Urinary bladder (tissue), 3 donors: ENCODE measurements at regions not wholly inside any gene's neighbourhood (a gene's known extent, or its start where the extent isn't known, plus 50 kb on each side); places are given as distances from the start of the nearest gene placed in this dataset.

Source experiments
- DNase-seq: peaks from one replicate; pipeline ENCODE4 v3.0.0-alpha.2; 2015; ENCODE audit errors: extremely low spot score
- H3K27ac ChIP-seq: one replicate; pipeline ENCODE4 v1.5.1; 2013; ENCODE audit warnings: low read depth, mild to moderate bottlenecking, moderate library complexity
- H3K36me3 ChIP-seq: one replicate; pipeline ENCODE4 v1.6.1; 2013; ENCODE audit warnings: mild to moderate bottlenecking, moderate library complexity; ENCODE audit not compliant: insufficient read depth
- H3K4me1 ChIP-seq: one replicate; pipeline ENCODE4 v1.6.1; 2013; ENCODE audit warnings: mild to moderate bottlenecking, moderate library complexity; ENCODE audit not compliant: insufficient read depth
- H3K4me3 ChIP-seq: one replicate; pipeline ENCODE4 v1.5.1; 2013; ENCODE audit warnings: low read depth, low read length
- WGBS: extraction: QIAGEN DNeasy Blood & Tissue Kit; methylation state at CpG from one replicate; pipeline ENCODE4 v1.1.7; 2013; 5-methylcytosine and 5-hydroxymethylcytosine counted together
- donor health status: healthy with polysubstance abuse.
- donor health status: healthy.

DNA sequence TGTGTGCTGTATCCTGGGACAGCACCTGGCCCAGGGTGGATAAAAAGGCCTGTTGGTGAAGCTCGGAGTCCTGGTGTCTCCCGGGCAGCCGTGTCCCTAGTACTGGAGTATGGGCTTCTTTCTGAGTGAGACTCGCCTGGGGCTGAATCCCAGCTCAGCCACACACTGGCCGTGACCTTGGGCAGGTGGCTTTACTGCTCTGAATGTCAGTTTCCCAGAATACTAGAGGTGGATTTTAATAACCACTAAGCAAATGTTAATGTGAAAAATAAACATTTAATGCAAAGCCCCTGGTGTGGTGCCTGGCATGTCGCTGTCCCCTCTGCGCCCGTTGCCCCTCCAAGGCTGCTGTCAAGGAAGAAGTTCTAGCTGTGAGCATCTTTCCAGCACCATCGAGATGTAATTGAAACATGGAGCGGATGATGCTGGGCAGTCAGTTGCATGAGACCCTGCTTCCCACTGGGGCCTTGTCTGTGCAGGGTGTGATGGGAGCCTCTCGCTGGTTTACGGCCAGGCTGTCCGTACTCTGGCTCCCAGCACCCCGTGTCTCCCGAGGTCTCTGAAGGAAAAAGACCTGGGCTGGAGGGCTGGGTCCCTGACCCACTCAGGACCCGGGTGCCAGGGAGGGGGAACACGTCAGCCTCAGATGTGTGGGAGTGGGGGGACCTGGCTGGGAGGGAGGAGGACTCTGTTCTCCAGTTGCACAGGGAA, 527.8 kb downstream of the MATN1 start:
- Histone ChIP-seq H3K4me3 (no peak overlapping the region), H3K36me3 (no peaks in the 10 kb centered on the region), H3K4me1 (no peaks in the 10 kb centered on the region), H3K27ac (no peak overlapping the region)
- WGBS = 86% methylated on average over 17 of the region's 17 CpGs
- no peak for DNase-seq

DNA sequence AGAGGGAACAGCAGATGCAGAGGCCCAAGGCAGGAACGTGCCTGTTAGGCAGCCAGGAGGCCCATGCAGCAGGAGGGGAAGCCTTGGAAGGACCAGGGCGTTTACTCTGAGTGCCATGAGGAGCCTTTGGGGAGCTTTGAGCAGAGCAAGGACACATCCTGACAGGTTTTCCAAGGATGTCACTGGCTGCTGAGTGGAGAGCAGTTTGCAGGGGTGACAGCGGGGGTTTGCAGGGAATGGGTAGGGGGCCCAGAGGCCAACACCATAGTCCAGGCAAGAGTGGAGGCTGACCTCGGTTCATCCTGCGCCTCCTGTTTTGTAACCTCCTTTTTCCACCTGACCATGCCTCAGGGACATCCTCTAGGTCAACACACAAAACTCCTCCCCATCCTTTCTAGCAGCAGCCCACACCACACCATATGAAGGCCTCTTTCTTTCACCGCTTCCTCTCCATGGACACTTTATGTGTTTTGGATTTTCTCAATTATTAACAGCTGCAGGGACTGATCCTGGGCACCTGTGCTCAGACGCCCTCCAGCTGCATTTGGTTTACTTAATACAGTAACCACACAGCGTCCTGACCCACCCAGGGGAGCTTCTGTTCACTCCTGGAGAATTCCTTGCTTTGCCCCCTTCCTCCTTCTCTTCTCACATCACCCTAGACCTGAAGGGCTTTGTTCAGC, 528.5 kb downstream of the MATN1 start:
- Histone ChIP-seq H3K36me3 (no peaks in the 10 kb centered on the region), H3K4me3 (no peak overlapping the region), H3K27ac (no peak overlapping the region), H3K4me1 (no peaks in the 10 kb centered on the region)
- no peak for DNase-seq
- WGBS = 73% methylated on average over 8 of the region's 8 CpGs

GRCh38 chr1:30194046-30194619, 529.3 kb downstream of the MATN1 start:
- Histone ChIP-seq H3K4me1 (no peaks in the 10 kb centered on the region), H3K4me3 (no peak overlapping the region), H3K36me3 (no peaks in the 10 kb centered on the region), H3K27ac (no peak overlapping the region)
- 53% methylated on average over 6 of the region's 6 CpGs for WGBS
- DNase-seq = no peak

DNA sequence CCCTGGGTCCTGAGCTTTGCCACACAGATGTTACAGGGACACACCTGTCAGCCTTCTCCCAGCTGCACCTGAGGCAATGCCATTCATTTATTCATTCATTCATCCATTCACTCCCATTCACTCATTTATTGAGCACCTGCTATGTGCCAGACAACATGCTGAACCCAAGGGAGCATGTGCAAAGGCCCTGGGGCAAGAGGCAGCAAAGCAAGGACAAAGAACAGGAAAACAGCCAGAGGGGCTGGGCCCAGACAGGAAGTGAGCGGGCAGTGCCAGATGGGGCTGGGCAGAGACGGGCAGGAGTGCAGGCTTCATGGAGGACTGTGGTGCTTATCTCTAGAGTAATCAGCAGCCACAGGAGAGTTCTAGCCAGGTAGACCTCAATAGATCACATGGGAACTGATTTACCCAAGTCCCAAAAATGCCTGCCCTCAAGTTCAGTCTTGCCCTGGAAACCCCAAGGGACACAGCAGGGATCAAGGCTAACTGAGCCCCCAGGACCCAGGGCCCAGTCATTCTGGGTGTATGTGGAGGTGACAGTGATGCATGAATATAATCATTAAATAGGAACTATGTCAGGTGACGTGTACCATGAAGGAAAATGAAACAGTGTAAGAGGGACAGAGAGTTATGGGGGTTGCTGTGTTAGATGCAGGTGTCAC, 530.3 kb downstream of the MATN1 start:
- WGBS = 76% methylated on average over 3 of the region's 3 CpGs
- Histone ChIP-seq H3K4me1 (no peaks in the 10 kb centered on the region), H3K27ac (no peak overlapping the region), H3K36me3 (no peaks in the 10 kb centered on the region), H3K4me3 (no peak overlapping the region)
- DNase-seq = no peak

DNA sequence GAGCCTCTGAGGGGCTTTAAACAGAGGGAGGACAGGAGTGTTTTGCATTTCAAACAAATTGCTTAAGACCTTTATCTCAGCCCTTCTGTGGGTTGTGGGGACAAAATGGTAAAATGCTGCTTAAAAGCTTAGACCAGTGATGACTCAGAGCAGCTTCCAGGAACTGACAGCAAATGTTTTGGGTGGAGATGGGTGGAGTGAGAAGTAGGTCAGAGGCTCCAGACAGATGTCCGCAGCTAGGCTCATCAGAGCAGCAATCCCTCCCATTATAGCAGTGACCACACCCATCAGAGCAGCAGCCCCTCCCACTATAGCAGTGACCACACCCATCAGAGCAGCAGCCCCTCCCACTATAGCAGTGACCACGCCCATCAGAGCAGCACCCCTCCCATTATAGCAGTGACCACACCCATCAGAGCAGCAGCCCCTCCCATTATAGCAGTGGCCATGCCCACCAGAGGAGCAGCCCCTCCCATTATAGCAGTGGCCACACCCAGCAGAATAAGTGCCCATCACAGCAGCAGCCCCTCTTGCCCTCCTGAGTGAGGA, 532.2 kb downstream of the MATN1 start:
- DNase-seq = no peak
- Histone ChIP-seq H3K4me3 (no peak overlapping the region), H3K27ac (no peak overlapping the region), H3K4me1 (no peaks in the 10 kb centered on the region), H3K36me3 (no peaks in the 10 kb centered on the region)
- 46% methylated on average over 2 of the region's 2 CpGs for WGBS

GRCh38 chr1:30190511-30191153, 532.8 kb downstream of the MATN1 start:
- Histone ChIP-seq H3K4me3 (no peak overlapping the region), H3K4me1 (no peaks in the 10 kb centered on the region), H3K27ac (no peak overlapping the region), H3K36me3 (no peaks in the 10 kb centered on the region)
- DNase-seq = no peak
- WGBS = 78% methylated on average over 9 of the region's 9 CpGs

GRCh38 chr1:30189818-30190500, 533.4 kb downstream of the MATN1 start:
- 85% methylated on average over 9 of the region's 9 CpGs for WGBS
- H3K4me3 ChIP-seq = no peak overlapping the region
- H3K4me1 ChIP-seq = no peaks in the 10 kb centered on the region
- DNase-seq = no peak
- no peaks in the 10 kb centered on the region for H3K36me3 ChIP-seq
- no peak overlapping the region for H3K27ac ChIP-seq

DNA sequence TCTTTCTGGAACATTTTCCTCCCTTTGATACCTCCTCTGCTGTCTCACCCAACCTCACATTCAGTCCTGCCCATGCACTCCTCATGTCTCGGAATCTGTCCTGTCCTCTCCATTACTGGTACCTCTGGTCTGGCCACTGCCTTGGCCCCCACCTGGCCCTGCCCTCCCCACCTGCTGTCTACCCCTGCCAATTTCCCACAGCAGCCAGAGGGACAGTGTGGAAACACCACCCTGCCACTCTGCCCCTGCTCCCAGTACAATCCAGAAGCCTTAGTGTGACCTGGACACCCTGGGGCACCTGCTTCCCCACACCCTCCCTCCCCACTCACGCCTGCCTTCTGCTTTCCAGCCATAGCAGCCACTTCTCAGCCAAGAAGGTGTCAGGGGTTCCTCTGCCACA, 534.4 kb downstream of the MATN1 start:
- no peak overlapping the region for H3K4me3 ChIP-seq
- H3K4me1 ChIP-seq = no peaks in the 10 kb centered on the region
- no peak overlapping the region for H3K27ac ChIP-seq
- WGBS = 87% methylated on average over 2 of the region's 2 CpGs
- DNase-seq = no peak
- no peaks in the 10 kb centered on the region for H3K36me3 ChIP-seq

- no peaks in the 10 kb centered on the region for H3K4me1 ChIP-seq
- no peak for DNase-seq
- 73% methylated on average over 6 of the region's 6 CpGs for WGBS
- H3K27ac ChIP-seq = no peak overlapping the region
- no peak overlapping the region for H3K4me3 ChIP-seq
- no peaks in the 10 kb centered on the region for H3K36me3 ChIP-seq
Observed at GRCh38 chr1:30188329-30188728, 535.1 kb downstream of the MATN1 start.

- Histone ChIP-seq H3K27ac (no peak overlapping the region), H3K4me3 (no peak overlapping the region), H3K36me3 (no peaks in the 10 kb centered on the region), H3K4me1 (no peaks in the 10 kb centered on the region)
- no peak for DNase-seq
- 93% methylated on average over 4 of the region's 4 CpGs for whole genome bisulfite sequencing
Observed at GRCh38 chr1:30187413-30188023, 535.9 kb downstream of the MATN1 start.

DNA sequence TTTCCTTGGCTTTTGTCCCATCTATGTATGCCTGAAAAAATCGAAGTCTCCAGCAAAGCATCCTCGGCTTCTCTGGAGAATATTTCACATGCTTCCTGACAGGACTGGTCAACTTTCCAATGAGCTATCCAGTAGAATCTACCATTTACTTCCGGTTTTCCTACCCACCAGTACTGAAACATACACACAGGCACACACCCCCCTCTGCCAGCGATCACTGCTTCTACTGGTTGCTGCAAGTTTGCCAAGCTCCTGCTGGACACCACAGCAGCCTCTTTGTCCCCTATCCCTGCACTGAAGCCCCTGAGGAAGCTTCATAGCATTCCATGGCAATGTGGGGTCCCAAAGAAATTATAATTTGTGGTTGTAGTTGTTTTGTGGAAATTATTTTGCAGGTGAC, 536.8 kb downstream of the MATN1 start:
- 57% methylated on average over 4 of the region's 4 CpGs for WGBS
- Histone ChIP-seq H3K4me3 (no peak overlapping the region), H3K27ac (no peak overlapping the region), H3K36me3 (no peaks in the 10 kb centered on the region), H3K4me1 (no peaks in the 10 kb centered on the region)
- DNase-seq = no peak

DNA sequence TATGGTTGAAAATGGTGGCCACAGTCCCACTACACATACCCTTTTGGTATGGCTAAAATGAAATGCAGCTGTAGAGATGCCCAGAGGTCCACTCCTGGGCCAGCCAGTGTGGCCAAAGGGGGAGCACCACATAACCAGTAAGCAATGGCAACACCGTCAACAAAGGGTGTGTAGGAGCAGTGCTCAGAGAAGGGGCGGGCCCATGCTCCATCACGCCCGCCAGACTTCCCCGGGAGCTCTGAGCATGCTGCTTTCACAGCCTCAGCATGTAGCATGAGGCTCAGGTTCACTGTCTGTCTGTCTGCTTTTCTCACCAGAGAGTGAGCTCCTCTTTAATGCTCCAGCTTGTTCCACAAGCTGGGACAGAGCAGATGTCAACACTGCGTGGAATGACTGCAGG, 537.6 kb downstream of the MATN1 start:
- Histone ChIP-seq H3K4me3 (no peak overlapping the region), H3K27ac (no peak overlapping the region), H3K4me1 (no peaks in the 10 kb centered on the region), H3K36me3 (no peaks in the 10 kb centered on the region)
- WGBS = 39% methylated on average over 6 of the region's 6 CpGs
- no peak for DNase-seq
